Gastrocnemius medialis (tissue), 4 donors: ENCODE measurements at regions not wholly inside any gene's neighbourhood (a gene's known extent, or its start where the extent isn't known, plus 50 kb on each side); places are given as distances from the start of the nearest gene placed in this dataset.

Experiments
- ATAC-seq, 2 donors: fragments of 150-250 bp; one replicate each; pipeline ENCODE4 v1.9.1; 2016
- DNase-seq, 2 donors: peaks; one replicate each; pipeline ENCODE4 v3.0.0-alpha.2; 2019
- H3K27ac ChIP-seq, 4 donors: fragments of 200-600 bp; sonication (generic); 1 replicate in 1 of 4; 2 replicates in 3 of 4; pipeline ENCODE4 v1.5.1; 2016 to 2018; ENCODE audit warnings: mild to moderate bottlenecking in 2 of 4, moderate library complexity in 1 of 4
- H3K27me3 ChIP-seq, 3 donors: fragments of 200-600 bp; sonication (generic) in 2 of 3; 1 replicate in 1 of 3; 2 replicates in 2 of 3; pipeline versions ENCODE4 v1.5.1 to v1.6.0; 2016 to 2019; ENCODE audit warnings: mild to moderate bottlenecking in 1 of 3, moderate library complexity in 1 of 3
- H3K36me3 ChIP-seq, 2 donors: fragments of 200-600 bp; sonication (generic) in 1 of 2; one replicate each; pipeline ENCODE4 v1.5.1; 2017 to 2018
- H3K4me1 ChIP-seq, 2 donors: fragments of 200-600 bp; sonication (generic) in 1 of 2; one replicate each; pipeline ENCODE4 v1.5.1; 2016 to 2017; ENCODE audit warnings: mild to moderate bottlenecking in 2 of 2
- H3K4me3 ChIP-seq, 4 donors: fragments of 200-600 bp; sonication (generic) in 3 of 4; 1 replicate in 1 of 4; 2 replicates in 3 of 4; pipeline ENCODE4 v1.5.1; 2016 to 2019; ENCODE audit warnings: mild to moderate bottlenecking in 2 of 4
- H3K9me3 ChIP-seq, 3 donors: fragments of 200-600 bp; sonication (generic) in 2 of 3; 1 replicate in 1 of 3; 2 replicates in 2 of 3; pipeline ENCODE4 v1.5.1; 2016 to 2019
- POLR2A ChIP-seq, 2 donors: fragments of 450-650 bp; IDR thresholded peaks; one replicate each; pipeline ENCODE4 v1.6.1; 2017; ENCODE audit warnings: antibody characterized with exemption in 2 of 2, mild to moderate bottlenecking in 2 of 2, moderate library complexity in 2 of 2
- in situ Hi-C, 4 donors: fragments of 200-750 bp; cut with MboI; loops; one replicate each; pipeline versions ENCODE4 v1.15.0 to v1.8.0; 2017; ENCODE audit warnings: low sequenced_read_pairs in 4 of 4
- intact Hi-C: fragments of 100-400 bp; cut with DNase I; formaldehyde crosslinking; loops from one replicate; pipeline ENCODE4 v1.15.1; 2023; ENCODE audit warnings: low total_unique reads
- TF ChIP-seq, protein P1 (sequence below), 5 experiments: fragments of 450-650 bp in 3 of 5; fragments of 200-600 bp in 2 of 5; sonication (generic) in 2 of 5; IDR thresholded peaks in 4 of 5; conservative IDR thresholded peaks in 1 of 5; 1 replicate in 4 of 5; 2 replicates in 1 of 5; pipeline ENCODE4 v1.5.1; 2016 to 2019; ENCODE audit warnings: antibody characterized with exemption in 5 of 5, mild to moderate bottlenecking in 3 of 5, moderate library complexity in 3 of 5

DNA sequence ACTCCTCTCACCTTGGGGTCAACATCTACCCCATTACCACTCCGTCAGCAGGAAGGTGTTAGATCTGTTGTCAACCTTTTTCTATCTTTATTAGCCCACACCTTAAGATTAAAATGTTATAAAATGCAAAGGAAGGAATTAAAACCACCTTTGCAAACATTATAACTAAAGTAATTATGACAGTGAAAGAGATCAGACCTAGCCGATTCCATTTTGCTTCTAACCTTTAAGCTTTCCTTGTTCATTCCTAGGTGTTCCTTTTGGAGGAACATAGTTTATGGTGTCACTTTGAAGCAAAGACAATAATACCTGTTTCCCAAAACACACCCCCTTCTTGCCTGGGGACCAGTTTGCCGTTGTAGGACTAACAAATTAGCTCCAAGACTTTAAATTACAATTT is 1223.0 kb upstream of the ADGRB3 start:
- no peak for ATAC-seq
- H3K27me3 ChIP-seq, result no peaks in the 10 kb centered on the region
- H3K27ac ChIP-seq, result no peak overlapping the region
- DNase-seq, result no peak
- no peak overlapping the region for H3K4me3 ChIP-seq
- H3K4me1 ChIP-seq, result no peaks in the 10 kb centered on the region
- no peaks in the 10 kb centered on the region for H3K9me3 ChIP-seq
- in situ Hi-C loops (no loop called here), intact Hi-C loops (no loop called here)
- no peak for TF ChIP-seq POLR2A (IDR thresholded peaks at IDR 0.05)
- TF ChIP-seq, protein P1, sequence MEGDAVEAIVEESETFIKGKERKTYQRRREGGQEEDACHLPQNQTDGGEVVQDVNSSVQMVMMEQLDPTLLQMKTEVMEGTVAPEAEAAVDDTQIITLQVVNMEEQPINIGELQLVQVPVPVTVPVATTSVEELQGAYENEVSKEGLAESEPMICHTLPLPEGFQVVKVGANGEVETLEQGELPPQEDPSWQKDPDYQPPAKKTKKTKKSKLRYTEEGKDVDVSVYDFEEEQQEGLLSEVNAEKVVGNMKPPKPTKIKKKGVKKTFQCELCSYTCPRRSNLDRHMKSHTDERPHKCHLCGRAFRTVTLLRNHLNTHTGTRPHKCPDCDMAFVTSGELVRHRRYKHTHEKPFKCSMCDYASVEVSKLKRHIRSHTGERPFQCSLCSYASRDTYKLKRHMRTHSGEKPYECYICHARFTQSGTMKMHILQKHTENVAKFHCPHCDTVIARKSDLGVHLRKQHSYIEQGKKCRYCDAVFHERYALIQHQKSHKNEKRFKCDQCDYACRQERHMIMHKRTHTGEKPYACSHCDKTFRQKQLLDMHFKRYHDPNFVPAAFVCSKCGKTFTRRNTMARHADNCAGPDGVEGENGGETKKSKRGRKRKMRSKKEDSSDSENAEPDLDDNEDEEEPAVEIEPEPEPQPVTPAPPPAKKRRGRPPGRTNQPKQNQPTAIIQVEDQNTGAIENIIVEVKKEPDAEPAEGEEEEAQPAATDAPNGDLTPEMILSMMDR (IDR thresholded peaks at IDR 0.05 in 4 of 5, conservative IDR thresholded peaks at IDR 0.05 in 1 of 5), result no peak
- H3K36me3 ChIP-seq, result no peaks in the 10 kb centered on the region

DNA sequence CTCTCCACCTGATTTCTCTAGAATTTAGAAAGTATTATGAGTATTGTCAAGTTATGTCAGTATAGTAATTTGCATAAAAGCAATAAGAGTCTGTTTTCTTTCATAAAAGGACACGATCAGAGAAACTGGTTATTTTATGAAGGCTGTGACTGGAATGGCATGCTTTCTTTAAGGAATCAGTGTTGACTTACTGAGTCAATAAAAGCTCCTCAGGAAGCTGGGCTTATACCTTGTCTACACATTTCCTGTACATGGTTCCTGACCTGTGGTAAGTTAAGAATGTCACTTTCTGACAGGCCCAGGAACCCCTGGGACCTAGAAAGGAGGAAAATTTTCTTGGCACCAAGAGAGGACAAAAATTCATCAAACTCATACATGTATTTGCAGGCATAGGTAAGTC is 1224.0 kb upstream of the ADGRB3 start:
- no peaks in the 10 kb centered on the region for H3K4me1 ChIP-seq
- H3K4me3 ChIP-seq, result no peak overlapping the region
- H3K9me3 ChIP-seq, result no peaks in the 10 kb centered on the region
- no peak overlapping the region for H3K27ac ChIP-seq
- intact Hi-C loops, result no loop called here
- DNase-seq, result no peak
- in situ Hi-C loops, result no loop called here
- TF ChIP-seq, protein P1 (IDR thresholded peaks at IDR 0.05 in 4 of 5, conservative IDR thresholded peaks at IDR 0.05 in 1 of 5), result no peak
- no peak for TF ChIP-seq POLR2A (IDR thresholded peaks at IDR 0.05)
- H3K27me3 ChIP-seq, result no peaks in the 10 kb centered on the region
- ATAC-seq, result no peak
- no peaks in the 10 kb centered on the region for H3K36me3 ChIP-seq

DNA sequence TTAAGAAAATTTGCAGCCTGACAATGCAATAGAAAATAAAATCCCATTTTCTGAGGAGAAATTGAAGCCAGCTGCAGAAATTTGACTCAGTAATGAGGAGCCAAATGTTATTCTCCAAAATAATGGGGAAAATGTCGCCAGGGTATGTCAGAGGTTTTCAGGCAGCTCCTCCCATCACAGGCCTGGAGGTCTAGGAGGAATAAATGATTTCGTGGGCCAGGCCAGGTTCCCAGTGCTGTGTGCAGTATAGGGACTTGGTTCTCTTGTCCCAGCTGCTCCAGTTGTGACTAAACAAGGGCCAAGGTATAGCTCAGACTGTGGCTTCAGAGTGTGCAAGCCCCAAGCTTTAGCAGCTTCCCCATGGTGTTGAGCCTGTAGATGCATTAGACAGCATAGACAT is 1240.8 kb upstream of the ADGRB3 start:
- ATAC-seq, result no peak
- no peak overlapping the region for H3K27ac ChIP-seq

DNA sequence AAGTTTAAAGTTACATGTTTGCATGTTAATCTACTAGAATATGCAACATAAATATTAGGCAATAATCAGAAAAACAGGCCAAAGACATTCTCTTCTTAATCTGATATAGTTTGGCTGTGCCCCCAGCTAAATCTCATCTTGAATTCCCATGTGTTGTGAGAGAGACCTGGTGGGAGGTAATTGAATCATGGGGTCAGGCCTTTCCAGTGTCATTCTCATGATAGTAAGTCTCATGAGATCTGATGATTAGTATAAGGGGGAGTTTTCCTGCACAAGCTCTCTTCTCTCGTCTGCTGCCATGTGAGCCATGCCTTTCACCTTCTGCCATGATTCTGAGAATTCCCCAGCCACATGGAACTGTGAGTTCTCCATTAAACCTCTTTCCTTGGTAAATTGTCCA is 1241.7 kb upstream of the ADGRB3 start:
- no peak overlapping the region for H3K27ac ChIP-seq
- no peaks in the 10 kb centered on the region for H3K9me3 ChIP-seq
- intact Hi-C loops, result no loop called here
- no peak for DNase-seq
- H3K4me3 ChIP-seq, result no peak overlapping the region
- no peak for ATAC-seq
- no peaks in the 10 kb centered on the region for H3K4me1 ChIP-seq
- no peak for TF ChIP-seq POLR2A (IDR thresholded peaks at IDR 0.05)
- TF ChIP-seq, protein P1 (IDR thresholded peaks at IDR 0.05 in 4 of 5, conservative IDR thresholded peaks at IDR 0.05 in 1 of 5), result no peak
- H3K36me3 ChIP-seq, result no peaks in the 10 kb centered on the region
- H3K27me3 ChIP-seq, result no peaks in the 10 kb centered on the region
- in situ Hi-C loops, result no loop called here

More for the DNA sequence above, 1240.8 kb upstream of the ADGRB3 start:
- Histone ChIP-seq H3K4me1 (no peaks in the 10 kb centered on the region), H3K4me3 (no peak overlapping the region), H3K9me3 (no peaks in the 10 kb centered on the region), H3K27me3 (no peaks in the 10 kb centered on the region), H3K36me3 (no peaks in the 10 kb centered on the region)
- TF ChIP-seq, protein P1 (IDR thresholded peaks at IDR 0.05 in 4 of 5, conservative IDR thresholded peaks at IDR 0.05 in 1 of 5), result no peak
- no peak for TF ChIP-seq POLR2A (IDR thresholded peaks at IDR 0.05)
- no peak for DNase-seq
- in situ Hi-C loops, result no loop called here
- intact Hi-C loops, result no loop called here

DNA sequence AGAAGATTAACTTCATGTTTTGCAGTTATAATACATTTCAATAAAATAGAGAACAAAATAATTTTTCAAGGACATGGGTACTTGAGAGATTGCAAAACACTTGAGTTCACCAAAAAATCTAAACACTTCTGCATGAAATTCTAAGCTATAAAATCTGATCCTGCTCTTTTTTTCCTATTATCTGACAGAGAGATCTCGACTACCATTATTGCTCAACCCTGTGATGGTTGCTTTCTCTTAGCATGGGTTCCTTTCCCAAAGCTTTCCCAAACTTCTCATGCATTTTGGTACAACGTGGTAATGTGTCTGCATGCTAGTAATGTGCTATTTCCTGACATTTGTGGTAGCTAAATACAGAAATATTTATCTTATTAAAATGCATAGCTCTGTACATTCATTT is 1243.1 kb upstream of the ADGRB3 start:
- ATAC-seq (no peak), DNase-seq (no peak)
- no peak overlapping the region for H3K27ac ChIP-seq
- intact Hi-C loops (no loop called here), in situ Hi-C loops (no loop called here)
- no peaks in the 10 kb centered on the region for H3K27me3 ChIP-seq
- no peaks in the 10 kb centered on the region for H3K9me3 ChIP-seq
- H3K4me1 ChIP-seq, result no peaks in the 10 kb centered on the region
- no peaks in the 10 kb centered on the region for H3K36me3 ChIP-seq
- TF ChIP-seq, protein P1 (IDR thresholded peaks at IDR 0.05 in 4 of 5, conservative IDR thresholded peaks at IDR 0.05 in 1 of 5), result no peak
- no peak for TF ChIP-seq POLR2A (IDR thresholded peaks at IDR 0.05)
- no peak overlapping the region for H3K4me3 ChIP-seq
